ENCODE measurements at regions not wholly inside any gene's neighbourhood (a gene's known extent, or its start where the extent isn't known, plus 50 kb on each side); places are given as distances from the start of the nearest gene placed in this dataset.
A peak's percentile ranks its signal among the peaks of the same experiment; 100 is the strongest.

GRCh38 chr9:13896047-13896446, 417.9 kb downstream of the NFIB start:
- DNase-seq = no peak

- no peak for DNase-seq
Observed at GRCh38 chr9:13885258-13885657, 428.7 kb downstream of the NFIB start.

GRCh38 chr9:13879981-13880380, 434.0 kb downstream of the NFIB start:
- no peak for DNase-seq

- no peak for DNase-seq
Observed at GRCh38 chr9:13879011-13879410, 434.9 kb downstream of the NFIB start.

- no peak for DNase-seq
Observed at GRCh38 chr9:13878241-13878711, 435.7 kb downstream of the NFIB start.

- no peak for DNase-seq
Observed at GRCh38 chr9:13876741-13877140, 437.2 kb downstream of the NFIB start.

- no peak for DNase-seq
Observed at GRCh38 chr9:13873203-13873602, 440.7 kb downstream of the NFIB start.

GRCh38 chr9:13868336-13868735, 445.6 kb downstream of the NFIB start:
- DNase-seq = no peak

- DNase-seq = no peak
Observed at GRCh38 chr9:13865869-13866268, 448.1 kb downstream of the NFIB start.

- DNase-seq = peak; percentile 66
Observed at GRCh38 chr9:13863112-13863511, 450.8 kb downstream of the NFIB start.

GRCh38 chr9:13862654-13863053, 451.3 kb downstream of the NFIB start:
- DNase-seq = no peak

GRCh38 chr9:13860946-13861640, 452.8 kb downstream of the NFIB start:
- no peak for DNase-seq

GRCh38 chr9:13860019-13860418, 453.9 kb downstream of the NFIB start:
- DNase-seq = peak; percentile 67

GRCh38 chr9:13857521-13857920, 456.4 kb downstream of the NFIB start:
- no peak for DNase-seq

- DNase-seq = no peak
Observed at GRCh38 chr9:13847270-13847669, 466.7 kb downstream of the NFIB start.

GRCh38 chr9:13845460-13845859, 468.5 kb downstream of the NFIB start:
- DNase-seq = peak; percentile 51

- DNase-seq = no peak
Observed at GRCh38 chr9:13841746-13842462, 472.0 kb downstream of the NFIB start.

- no peak for DNase-seq
Observed at GRCh38 chr9:13832446-13832845, 481.5 kb downstream of the NFIB start.

- no peak for DNase-seq
Observed at GRCh38 chr9:13823026-13823425, 490.9 kb downstream of the NFIB start.

GRCh38 chr9:13817754-13818278, 496.1 kb downstream of the NFIB start:
- peak; percentile 72 for DNase-seq

GRCh38 chr9:13816837-13817236, 497.1 kb downstream of the NFIB start:
- DNase-seq = no peak

GRCh38 chr9:13814647-13815400, 499.1 kb downstream of the NFIB start:
- no peak for DNase-seq

GRCh38 chr9:13811876-13812275, 502.1 kb downstream of the NFIB start:
- no peak for DNase-seq

- DNase-seq = no peak
Observed at GRCh38 chr9:13810510-13810909, 503.4 kb downstream of the NFIB start.
